Middle frontal gyrus (tissue), 1 donor: ENCODE measurements at regions not wholly inside any gene's neighbourhood (a gene's known extent, or its start where the extent isn't known, plus 50 kb on each side); places are given as distances from the start of the nearest gene placed in this dataset.

Source experiments
- DNase-seq: peaks from one replicate; pipeline ENCODE4 v3.0.0-alpha.2; 2015; ENCODE audit warnings: low spot score; ENCODE audit errors: extremely low spot score

DNA sequence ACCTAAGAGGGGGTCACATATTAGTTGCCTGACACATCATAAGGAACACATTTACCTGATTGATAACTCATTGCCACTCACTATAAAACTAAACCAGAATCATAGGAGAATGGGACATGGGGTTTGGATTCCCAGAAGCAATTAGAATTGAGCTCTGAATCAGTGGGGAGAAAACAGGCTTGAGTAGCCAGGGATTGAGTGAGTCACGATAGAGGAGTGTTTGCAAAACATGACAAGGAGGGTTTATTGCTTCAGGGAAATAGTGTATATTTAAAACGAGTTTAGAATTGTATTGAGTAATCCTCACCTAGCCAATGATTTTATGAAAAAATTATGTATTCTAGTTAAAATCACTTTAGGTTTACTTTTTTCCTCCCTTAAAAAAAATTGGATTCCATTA lies 101.1 kb upstream of the THRB start:
- DNase-seq = no peak

GRCh38 chr3:24596626-24597025 lies 102.0 kb upstream of the THRB start:
- DNase-seq = no peak

DNA sequence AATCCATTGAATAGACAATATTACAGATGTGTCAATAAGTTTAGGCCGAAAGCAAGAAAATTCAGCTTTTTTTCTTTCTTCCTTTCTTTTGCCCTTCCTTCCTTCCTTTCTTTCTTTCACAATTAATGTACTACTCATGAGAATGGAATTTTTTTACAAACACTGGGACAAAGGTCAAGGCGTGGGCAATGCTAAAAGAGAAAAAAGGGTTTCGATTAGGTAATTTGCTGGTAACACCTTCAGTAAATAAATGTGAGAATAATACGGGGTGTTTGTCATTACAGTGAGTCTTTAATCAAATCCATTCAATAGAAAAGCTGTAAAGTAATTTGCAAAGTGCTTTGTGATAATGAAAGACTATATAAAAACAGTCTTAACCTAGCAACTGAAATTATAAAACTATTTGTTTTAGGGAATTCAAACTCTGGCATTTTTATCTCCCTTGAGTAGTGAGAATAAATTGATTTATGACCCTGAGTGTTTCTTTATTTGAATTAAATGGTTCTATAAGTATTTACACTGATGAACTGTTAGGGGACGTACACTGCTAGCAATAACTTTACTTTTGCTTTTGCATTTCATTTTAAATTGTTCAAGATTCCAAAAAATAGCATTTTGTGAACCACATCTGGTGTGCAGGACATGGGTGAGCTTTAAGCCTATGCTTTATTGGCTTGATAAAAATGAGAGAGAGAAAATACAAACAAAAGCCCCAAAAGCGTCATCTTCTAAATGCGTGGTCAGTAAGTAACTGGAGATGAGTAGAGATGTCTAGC lies 104.2 kb upstream of the THRB start:
- DNase-seq = no peak

DNA sequence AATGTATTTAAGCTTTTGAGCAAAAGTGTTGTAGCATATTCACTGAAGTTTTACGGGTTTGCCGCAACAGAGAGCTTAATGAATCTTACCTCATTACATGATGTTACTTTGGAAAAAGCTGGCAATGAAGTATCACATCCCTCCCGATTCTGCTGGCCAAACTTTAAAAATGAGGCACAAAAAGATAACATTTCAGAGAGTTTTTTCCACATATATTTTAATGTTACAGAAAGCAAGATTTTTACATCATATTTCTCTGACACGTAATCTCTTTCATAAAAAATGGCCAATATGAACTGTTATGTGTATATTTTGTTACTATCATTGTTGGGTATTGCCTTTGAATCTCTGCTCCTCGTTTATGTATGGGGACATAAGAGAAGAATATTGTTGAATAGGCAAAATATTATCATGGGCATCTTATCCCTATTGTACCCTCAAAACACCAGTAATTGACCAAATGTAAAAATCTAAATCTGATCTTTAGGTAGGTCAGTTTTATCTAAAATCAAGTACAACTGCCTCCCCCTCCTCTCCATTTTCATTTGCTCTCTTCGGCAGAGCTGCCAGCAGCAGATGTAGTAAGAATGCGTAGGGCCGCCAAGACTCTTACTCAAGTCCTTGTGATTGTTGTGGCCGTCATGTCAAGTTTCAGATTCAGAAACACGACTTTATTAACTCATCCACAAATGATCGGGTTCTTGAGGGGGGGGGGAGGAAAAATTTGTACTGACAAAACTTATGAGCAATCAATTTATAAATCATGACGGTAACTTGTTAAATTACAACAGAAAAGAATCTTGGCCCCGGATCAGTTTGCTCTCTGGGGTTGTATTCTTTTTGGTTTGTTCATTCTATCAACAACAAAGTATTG lies 106.7 kb upstream of the THRB start:
- DNase-seq = no peak

GRCh38 chr3:24604215-24604614 lies 109.6 kb upstream of the THRB start:
- DNase-seq = no peak

GRCh38 chr3:24605511-24606028 lies 110.9 kb upstream of the THRB start:
- no peak for DNase-seq

DNA sequence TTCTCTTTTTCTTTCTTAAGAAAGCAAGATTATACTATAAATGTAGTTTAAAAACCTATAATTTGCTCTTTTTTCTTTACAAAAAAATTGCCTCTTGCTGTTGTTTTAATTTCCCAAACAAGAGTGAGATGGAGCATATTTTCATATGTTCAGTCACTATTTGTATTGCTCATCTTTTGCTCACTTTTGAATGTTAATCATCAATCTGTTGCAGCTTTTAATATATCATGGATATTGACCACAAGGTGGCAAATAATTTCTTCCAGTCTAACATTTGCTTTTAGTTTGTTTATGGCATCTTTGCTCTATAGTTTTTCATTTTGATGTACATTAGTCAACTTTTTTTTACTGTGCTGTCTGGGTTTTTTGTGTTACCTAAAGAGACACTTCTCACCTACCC lies 112.6 kb upstream of the THRB start:
- no peak for DNase-seq

- peak; percentile 13 for DNase-seq
Observed at GRCh38 chr3:24608701-24609390, 114.2 kb upstream of the THRB start.

- no peak for DNase-seq
Observed at GRCh38 chr3:24614359-24614758, 119.7 kb upstream of the THRB start.

- no peak for DNase-seq
Observed at GRCh38 chr3:24615177-24615576, 120.5 kb upstream of the THRB start.

DNA sequence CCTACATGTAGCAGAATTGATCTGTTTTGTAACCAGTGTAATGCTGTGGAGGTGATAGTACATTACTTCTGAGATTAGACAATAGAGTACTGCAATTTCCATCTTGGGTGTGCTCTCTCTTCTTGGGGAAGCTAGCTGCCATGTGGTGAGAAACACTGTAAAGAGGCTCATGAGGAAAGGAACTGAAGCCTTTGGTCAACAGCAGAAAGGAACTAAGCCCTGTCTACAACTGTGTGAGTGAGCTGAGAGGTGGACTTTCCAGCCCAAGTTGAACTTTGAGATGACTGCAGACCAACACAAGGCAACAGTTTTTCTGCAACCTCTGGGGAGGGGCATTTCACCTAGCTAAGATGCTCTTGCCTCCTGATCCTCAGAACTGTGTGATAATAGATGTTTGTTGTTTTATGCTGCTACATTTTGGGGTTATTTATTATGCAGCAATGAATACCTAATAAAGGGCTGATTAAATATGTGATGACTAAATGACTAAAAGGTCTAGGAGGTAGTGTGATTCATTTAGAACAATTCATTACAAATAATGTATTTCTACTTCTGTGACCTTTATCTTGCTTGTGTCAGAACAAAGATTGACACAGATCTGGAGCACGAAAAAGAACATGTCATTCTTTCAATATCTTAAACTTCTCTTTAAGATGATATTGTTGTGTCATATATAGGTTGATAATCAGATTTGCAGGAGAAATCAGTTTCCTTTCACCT lies 121.6 kb upstream of the THRB start:
- no peak for DNase-seq

- no peak for DNase-seq
Observed at GRCh38 chr3:24622138-24622537, 127.5 kb upstream of the THRB start.

- no peak for DNase-seq
Observed at GRCh38 chr3:24622696-24623225, 128.1 kb upstream of the THRB start.

DNA sequence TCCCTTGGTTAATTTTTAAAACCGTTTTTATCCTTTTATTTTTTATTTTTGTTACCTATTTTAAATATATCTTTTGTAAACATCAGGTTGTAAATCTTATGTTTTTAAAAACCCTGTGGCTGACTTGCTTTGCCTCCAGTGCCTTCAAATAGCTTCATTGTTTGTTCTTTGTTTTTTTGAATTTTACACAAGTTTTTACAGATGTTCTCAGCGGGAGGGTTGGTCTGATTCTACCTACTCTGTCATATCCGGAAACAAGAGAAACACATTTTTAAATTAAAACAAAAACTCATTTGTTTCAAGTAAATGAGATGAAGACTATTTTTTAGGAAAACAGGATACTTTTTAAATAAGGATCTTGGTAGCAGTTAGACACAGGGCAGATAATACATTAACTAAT lies 129.0 kb upstream of the THRB start:
- no peak for DNase-seq

GRCh38 chr3:24624938-24625681 lies 130.5 kb upstream of the THRB start:
- no peak for DNase-seq

- DNase-seq = no peak
Observed at GRCh38 chr3:24628523-24629258, 134.0 kb upstream of the THRB start.

- DNase-seq = no peak
Observed at GRCh38 chr3:24631481-24631880, 136.8 kb upstream of the THRB start.

DNA sequence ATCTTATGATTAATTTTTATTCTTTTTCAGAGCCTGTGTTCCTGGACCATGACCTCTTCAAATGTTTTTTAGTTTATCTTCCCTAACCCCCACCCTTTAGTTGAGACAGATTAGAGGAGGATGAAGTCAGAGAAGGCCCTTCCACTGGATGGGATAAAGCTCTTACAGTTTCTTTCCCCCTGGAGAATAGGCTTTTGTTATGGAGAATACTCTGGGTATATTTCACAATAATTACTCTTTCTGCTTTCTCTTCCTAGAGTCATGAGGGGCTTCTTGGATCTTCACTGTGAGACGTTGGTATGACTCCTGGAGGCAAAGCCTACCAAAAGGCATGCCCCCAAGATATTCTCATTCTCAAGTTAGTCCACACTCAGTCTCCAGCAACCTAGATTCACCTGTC lies 144.4 kb upstream of the THRB start:
- no peak for DNase-seq

GRCh38 chr3:24639481-24640329 lies 145.1 kb upstream of the THRB start:
- DNase-seq = no peak
